IPS-NIHi7 (cell line): ENCODE measurements at regions not wholly inside any gene's neighbourhood (a gene's known extent, or its start where the extent isn't known, plus 50 kb on each side); places are given as distances from the start of the nearest gene placed in this dataset.

ENCODE experiments used
- DNase-seq: peaks from one replicate; pipeline ENCODE4 v3.0.0; 2012; ENCODE audit warnings: mixed read lengths; ENCODE audit errors: extremely low spot score

DNA sequence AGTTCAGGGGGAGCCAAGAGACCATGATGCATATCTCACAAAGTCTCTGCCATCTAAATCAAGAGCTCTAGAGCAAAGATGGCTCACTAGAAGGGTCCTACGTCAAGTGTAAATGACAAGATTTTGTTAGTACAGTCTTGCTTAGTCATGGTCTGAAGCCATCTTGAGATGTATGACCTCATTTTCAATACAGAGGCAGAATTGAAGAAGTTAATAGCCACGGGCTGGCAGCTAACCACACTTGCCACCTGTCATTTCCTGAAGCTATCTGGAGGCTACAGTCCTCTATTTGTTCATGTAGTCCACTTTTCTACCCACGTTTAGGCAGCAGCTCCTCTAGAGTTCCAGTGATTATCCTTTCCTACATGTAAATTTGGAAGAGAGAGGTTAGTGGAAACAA is 231.7 kb upstream of the CDH12 start:
- no peak for DNase-seq

DNA sequence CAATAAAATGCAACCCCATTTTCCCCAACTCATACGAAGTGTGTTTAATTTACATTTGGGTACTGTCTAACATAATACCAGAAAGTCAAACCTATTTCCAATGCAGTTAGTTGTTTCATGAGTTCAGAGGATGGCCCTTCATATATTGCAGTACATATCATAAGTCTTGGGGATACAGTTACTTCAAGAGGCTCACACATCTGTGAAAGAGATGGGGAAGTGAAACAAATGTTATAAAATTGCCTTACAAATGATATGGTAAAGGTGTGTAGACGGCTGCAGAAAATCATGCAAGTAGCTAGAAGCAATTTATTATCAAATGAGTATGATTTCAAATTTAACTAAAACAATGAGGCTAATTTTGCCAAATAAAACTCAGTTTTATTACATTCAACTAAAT is 219.0 kb upstream of the CDH12 start:
- DNase-seq, result no peak

DNA sequence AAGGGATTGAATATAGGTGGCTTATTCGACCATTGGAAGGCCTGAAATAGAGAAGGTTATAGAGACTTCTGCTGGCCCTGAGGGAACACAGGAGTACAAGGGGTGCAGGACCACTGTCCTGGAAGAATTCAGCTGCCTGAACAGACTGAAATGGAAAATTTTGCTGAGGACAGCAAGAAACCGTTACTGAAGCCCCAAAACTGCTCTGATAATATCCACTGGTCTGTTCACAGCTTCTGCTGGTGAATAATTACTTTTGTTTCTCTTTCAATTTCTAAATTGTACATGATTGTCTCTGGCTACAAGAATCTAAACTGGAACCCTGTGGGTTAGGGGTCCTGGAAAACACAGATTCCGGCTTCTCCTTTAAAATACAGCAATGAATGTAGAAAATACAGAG is 218.5 kb upstream of the CDH12 start:
- no peak for DNase-seq

DNA sequence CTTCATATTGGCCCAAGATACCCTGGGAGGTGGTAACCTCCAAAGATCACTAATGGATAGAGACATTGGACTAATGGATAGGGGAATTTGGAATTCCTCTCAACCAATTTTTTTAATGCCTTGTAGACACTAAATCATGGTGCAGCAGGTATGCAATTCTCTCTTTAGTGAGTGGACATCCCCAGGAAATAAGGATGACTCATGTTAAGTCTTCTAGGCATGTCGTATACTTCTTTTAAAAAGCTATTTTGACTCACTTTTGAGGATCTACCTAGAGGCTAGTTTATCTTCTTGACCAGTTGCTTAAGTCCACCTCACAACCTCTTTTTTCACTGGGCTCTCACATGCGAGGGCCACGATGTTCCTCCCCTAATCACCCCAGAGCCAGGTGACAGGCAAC is 211.6 kb upstream of the CDH12 start:
- no peak for DNase-seq

- DNase-seq, result no peak
These were observed 200.7 kb upstream of the CDH12 start for GRCh38 chr5:23053846-23054245.

- no peak for DNase-seq
These were observed 189.1 kb upstream of the CDH12 start for GRCh38 chr5:23042226-23042625.

DNA sequence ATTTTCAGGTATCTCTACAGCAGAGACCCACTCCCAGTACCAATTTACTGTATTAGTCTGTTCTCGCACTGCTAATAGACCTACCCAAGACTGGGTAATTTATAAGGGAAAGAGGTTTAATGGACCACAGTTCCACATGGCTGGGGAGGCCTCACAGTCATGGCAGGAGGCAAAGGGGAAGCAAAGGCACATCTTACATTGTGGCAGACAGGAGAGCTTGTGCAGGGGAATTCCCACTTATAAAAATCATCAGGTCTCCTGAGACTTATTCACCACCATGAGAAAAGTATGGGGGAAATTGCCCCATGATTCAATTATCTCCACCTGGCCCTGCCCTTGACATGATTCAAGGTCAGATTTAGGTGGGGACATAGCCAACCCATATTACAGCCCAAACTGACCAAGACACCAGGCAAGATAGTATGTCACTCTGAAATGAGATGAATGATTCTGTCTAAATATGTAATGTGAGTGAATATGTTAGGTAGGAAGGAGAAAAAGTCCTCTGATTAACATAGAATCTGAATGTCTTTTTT is 182.5 kb upstream of the CDH12 start:
- DNase-seq, result no peak

DNA sequence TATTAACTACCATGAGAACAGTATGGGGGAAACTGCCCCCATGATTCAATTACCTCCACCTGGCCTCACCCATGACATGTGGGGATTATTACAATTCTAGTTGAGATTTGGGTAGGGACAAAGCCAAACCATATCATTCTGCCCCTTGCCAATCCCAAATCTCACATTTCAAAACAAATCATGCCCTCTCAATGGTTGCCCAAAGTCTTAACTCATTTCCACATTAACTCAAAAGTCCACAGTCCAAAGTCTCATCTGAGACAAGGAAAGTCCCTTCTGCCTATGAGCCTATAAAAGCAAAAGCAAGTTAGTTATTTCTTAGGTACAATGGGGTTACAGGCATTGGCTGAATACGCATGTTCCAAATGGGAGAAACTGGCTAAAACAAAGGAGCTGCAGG is 180.7 kb upstream of the CDH12 start:
- DNase-seq, result no peak

DNA sequence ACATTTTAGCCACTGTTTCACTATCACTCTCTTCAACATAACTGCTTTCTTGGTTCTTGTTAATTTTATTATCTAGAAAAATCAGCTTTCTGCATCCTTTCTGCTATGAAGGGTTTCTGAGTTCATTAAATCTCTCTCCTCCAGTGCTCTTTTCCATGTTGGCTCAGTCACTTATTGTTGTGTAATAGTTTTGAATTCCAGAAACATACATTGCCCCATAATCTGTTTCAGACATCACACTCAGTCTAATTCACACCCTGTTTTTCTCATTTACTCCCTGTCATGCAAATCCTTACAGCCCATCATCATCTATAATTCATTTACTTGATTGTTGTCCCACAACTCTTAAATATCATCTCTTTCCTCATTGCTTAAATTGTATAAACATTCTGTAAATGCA is 176.1 kb upstream of the CDH12 start:
- no peak for DNase-seq

GRCh38 chr5:23028445-23029021 is 175.4 kb upstream of the CDH12 start:
- DNase-seq, result no peak

GRCh38 chr5:23027830-23028229 is 174.7 kb upstream of the CDH12 start:
- no peak for DNase-seq

DNA sequence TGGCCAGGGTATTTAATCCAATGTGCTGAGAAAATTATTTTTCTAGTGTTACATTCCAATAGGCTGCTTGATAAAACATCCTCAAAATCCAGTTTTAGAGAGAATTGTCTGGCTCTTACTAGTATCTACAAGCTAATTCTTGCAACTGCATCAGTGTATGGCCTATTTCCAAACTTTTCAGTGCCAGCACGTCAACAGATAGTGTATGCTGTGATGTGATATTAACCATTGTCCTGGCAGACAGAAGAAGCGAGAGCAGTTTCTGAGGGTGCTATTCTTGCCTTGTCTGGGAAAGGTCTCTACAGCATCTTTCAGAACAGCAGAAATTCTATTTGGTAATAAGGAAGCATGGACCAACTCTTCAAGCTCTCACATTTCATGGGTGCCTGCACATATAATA is 174.2 kb upstream of the CDH12 start:
- no peak for DNase-seq

- no peak for DNase-seq
These were observed 173.4 kb upstream of the CDH12 start for GRCh38 chr5:23026252-23027170.

DNA sequence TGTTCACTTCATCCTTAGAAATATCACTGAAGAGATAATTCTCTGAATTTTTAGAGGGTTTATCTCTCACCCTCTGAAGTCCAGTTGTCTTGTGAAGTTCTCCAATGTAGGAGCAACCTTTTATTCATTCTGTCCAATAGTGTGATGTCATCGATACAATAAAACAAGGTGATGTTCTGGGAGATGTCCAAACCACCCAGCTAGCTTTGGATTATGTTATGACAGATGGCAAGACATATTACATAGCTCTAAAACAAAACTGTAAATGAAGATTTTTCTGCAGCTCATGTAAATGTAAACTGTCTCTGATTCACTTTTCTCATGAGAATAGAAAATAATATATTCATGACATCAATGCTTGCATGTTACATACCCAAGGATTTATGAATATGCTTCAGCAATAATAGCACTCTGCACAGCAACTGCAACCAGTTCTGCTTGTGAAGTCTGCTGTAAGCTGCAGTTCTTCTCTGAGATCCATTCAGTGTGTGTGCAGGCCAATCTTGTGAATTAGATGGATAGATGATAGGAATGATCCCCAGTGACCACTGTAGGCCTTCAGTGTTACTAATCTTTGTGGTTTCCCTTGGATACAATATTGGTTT is 172.6 kb upstream of the CDH12 start:
- DNase-seq, result no peak

- peak; percentile 10 for DNase-seq
These were observed 171.3 kb upstream of the CDH12 start for GRCh38 chr5:23024470-23024869.

DNA sequence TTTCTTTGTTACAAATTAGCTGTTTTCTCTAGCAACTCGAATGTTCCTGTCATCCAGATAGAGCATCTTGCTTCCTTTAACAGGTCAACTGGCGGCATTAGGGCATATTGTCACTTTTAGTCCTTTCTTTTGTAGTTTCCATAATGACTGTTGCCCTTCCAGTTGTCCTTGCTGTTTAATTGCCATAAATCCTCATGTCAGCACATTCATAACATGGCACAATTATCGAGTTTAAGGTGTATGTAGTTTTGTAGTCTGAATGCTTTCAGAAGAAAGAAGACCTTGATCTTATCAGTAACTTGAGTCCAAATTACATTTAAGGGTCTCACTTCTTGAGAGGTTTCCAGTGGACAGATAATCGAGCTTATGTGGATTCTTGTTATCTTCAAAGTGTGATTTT is 161.7 kb upstream of the CDH12 start:
- no peak for DNase-seq

- no peak for DNase-seq
These were observed 161.1 kb upstream of the CDH12 start for GRCh38 chr5:23014266-23014665.

DNA sequence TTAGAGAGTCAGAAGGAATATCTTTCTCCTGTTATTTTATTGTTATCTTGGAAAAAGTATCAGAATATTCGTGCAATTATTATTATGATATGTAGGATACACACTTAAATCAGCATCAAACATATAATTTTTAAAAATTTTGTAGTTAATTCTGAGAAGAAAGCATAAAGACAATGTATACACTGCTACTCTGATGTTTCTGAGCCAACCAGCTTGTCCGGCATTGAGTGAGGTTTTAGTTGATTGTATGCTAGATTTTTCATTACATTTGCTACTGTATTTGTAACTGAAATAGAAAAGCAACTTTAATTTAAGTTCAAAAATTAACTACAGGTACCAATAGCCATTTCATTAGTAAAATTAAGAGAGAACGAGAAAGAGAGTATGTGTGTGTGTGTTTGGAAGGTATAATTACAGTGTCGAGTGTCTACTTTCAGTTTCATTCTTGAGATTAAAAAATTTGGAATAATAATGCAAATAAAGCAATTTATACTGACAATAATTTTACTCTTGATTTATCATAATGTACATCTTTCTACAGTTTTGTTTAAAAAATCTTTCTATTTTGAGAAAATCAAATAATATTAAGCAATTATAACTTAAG is 160.4 kb upstream of the CDH12 start:
- DNase-seq, result no peak

DNA sequence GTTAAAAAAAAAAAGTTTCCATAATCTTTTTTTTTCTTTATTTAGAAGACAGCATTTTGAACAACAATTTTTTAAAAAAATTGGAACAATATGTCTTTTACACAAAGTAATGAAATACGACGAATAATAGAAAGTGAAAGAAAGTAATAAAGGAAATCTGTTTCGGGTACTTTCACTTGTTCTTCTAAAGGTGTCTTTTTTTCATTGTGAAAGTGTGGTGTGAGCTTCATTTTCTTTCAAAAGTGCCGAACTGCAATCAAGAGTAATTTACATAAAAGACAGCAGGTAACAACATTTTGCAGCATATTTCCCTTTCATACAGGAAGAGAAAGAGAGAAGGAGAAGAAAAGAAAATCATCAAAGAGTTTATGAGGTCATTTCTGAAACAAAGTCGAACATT is 159.7 kb upstream of the CDH12 start:
- DNase-seq, result no peak

GRCh38 chr5:23007762-23008161 is 154.6 kb upstream of the CDH12 start:
- no peak for DNase-seq

DNA sequence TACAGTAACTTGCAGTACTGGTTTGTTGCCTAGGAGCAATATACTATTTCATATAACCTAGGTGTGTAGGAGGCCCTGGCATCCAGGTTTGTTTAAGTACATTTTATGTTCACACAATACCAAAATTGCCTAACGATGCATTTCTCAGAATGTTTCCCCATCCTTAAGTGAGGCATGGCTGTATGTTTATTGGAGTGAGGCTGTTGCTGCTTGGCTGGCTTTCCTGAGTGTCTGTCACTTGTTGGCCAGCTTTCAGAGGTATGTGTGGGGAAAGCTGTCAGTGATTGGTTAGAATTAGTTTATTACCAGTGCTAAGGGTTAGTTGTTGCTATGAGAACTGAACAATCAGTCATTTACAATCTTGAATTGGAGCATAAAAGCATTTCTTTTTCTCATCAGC is 154.1 kb upstream of the CDH12 start:
- no peak for DNase-seq

DNA sequence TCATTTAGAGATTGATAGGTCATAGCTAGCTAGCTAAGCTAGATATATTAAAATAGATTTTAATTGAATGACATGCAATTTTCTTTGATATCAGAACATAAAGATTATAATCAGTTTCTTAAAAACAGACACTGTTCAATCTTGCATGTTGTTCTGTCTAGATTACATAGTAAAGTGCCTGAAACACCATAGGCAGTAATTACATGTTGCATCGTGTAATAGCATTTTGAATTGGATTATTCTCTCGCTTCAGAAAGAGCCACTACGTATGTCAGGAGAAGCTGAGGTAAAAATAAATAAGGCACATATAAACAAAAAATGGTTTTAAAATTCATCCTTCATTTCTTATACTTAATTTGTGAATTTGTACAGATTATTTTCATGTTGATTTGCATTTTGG is 148.0 kb upstream of the CDH12 start:
- no peak for DNase-seq
